ENCODE measurements at regions not wholly inside any gene's neighbourhood (a gene's known extent, or its start where the extent isn't known, plus 50 kb on each side); places are given as distances from the start of the nearest gene placed in this dataset.
A peak's percentile ranks its signal among the peaks of the same experiment; 100 is the strongest.

DNA sequence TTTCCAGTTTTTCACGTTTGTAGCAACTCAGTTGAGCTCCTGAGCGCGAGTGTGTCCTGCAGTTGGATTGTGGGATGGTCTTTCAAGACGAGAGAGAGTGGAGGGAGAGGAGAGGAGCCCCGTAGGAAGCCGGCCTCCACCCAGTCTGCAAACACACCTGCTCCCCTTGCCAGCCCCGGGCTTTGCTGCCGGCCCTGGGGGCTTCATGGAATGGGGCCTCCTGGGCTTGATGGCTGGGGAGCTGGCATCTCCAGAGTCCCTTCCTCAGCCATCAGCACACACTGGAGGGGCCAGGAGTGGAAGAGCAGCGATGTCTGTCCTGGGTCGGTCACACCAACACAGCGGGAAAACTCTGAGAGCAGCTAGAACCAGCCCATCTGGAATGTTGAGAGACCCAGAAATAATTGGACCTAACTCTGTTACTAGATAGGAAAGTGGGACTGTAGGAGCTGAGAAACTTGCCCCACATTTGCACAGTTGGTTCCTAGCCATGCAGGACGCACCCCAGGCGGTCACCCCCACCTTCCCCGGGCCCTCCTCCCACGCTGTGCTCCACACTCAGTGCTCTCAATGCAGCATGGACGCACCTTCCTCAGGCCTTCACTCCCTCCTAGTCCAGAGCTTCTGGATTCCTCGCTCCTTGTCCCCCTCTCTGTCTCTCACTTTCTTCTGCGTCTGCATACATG is 69.6 kb downstream of the PTGR3 start:
- no peak overlapping the region for H3K4me3 ChIP-seq (ENCODE audit: insufficient read depth, low read length)
- H3K79me2 ChIP-seq (ENCODE audit: insufficient read depth, low read length), result no peaks in the 10 kb centered on the region
- H3K36me3 ChIP-seq (ENCODE audit: insufficient read depth, low read length), result no peaks in the 10 kb centered on the region
- H3K4me1 ChIP-seq (ENCODE audit: insufficient read depth, low read length), result no peaks in the 10 kb centered on the region
- no peak overlapping the region for H3K4me2 ChIP-seq (ENCODE audit: insufficient read depth, low read length)
- peak; percentile 5 for DNase-seq (ENCODE audit: insufficient read length, low spot score, missing footprints)
- TF ChIP-seq, protein P1, sequence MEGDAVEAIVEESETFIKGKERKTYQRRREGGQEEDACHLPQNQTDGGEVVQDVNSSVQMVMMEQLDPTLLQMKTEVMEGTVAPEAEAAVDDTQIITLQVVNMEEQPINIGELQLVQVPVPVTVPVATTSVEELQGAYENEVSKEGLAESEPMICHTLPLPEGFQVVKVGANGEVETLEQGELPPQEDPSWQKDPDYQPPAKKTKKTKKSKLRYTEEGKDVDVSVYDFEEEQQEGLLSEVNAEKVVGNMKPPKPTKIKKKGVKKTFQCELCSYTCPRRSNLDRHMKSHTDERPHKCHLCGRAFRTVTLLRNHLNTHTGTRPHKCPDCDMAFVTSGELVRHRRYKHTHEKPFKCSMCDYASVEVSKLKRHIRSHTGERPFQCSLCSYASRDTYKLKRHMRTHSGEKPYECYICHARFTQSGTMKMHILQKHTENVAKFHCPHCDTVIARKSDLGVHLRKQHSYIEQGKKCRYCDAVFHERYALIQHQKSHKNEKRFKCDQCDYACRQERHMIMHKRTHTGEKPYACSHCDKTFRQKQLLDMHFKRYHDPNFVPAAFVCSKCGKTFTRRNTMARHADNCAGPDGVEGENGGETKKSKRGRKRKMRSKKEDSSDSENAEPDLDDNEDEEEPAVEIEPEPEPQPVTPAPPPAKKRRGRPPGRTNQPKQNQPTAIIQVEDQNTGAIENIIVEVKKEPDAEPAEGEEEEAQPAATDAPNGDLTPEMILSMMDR (IDR thresholded peaks at IDR 0.05; ENCODE audit: extremely low read depth, low read depth, low read length), result no peak
- no peak overlapping the region for H2AFZ ChIP-seq (ENCODE audit: low read length)
- H4K20me1 ChIP-seq (ENCODE audit: insufficient read depth, low read length), result no peaks in the 10 kb centered on the region
- H3K9me3 ChIP-seq (ENCODE audit: low read depth, low read length), result no peaks in the 10 kb centered on the region
- H3K27ac ChIP-seq (ENCODE audit: low read depth, low read length), result no peak overlapping the region
- H3K27me3 ChIP-seq (ENCODE audit: insufficient read depth, low read length), result peaks cover 10% of the 10 kb centered on the region

DNA sequence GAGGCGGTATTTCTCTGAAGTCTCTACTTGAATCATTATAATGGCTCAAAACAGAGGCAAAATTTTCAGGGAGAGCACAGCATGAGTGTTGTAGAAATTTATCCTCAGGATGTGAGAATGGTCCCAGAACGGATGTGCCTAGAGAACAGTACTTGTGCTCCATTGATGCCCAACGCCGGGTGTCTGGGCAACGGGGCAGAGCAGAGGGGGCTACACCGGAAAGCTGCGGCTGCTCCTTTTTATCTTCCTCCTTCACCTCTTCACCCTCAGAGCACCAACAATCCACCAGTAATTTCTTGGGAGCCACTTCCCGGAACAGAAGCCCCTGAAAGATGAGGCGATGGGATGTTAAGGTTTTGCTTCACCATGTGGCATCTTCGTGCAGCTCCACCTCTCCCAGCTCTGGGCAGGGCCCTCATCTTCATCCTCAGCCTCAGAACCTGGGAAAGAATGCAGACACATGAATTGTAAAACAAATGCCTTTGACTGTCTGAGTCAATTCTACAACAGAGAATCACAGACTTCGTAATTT is 71.5 kb downstream of the PTGR3 start:
- H3K4me1 ChIP-seq (ENCODE audit: insufficient read depth, low read length), result no peaks in the 10 kb centered on the region
- H2AFZ ChIP-seq (ENCODE audit: low read length), result no peak overlapping the region
- TF ChIP-seq, protein P1 (IDR thresholded peaks at IDR 0.05; ENCODE audit: extremely low read depth, low read depth, low read length), result no peak

DNA sequence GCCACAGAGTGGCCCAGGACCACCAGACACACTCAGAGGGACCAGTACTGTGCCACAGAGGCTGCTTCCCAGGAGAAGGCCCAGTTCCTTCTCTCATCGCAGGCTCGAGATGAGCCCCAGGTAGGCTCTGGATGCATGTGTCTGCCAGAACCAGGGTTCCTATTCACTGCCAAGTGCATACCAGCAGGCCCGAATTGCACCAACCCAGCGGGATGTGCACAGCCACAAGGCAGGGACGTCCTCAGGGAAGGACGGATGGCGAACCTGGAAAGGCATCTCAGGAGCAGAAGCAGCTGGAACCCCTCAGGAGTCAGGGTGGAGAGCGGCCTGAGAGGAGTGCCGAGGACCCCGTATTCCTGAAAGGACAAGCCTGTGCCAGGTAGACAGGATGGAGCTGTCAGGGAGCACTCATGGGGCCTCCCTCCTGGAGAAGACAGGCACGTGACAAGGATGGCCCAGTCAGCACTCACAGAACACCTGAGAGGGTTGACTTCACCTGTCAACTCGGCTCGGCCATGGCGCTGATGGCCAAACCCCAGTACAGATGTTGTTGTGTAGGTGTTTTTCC is 73.7 kb downstream of the PTGR3 start:
- Histone ChIP-seq H2AFZ (ENCODE audit: low read length) (no peak overlapping the region), H4K20me1 (ENCODE audit: insufficient read depth, low read length) (no peaks in the 10 kb centered on the region), H3K4me1 (ENCODE audit: insufficient read depth, low read length) (peaks cover 18% of the 10 kb centered on the region), H3K27me3 (ENCODE audit: insufficient read depth, low read length) (peaks cover 24% of the 10 kb centered on the region), H3K4me2 (ENCODE audit: insufficient read depth, low read length) (no peak overlapping the region), H3K27ac (ENCODE audit: low read depth, low read length) (no peak overlapping the region), H3K36me3 (ENCODE audit: insufficient read depth, low read length) (no peaks in the 10 kb centered on the region), H3K4me3 (ENCODE audit: insufficient read depth, low read length) (no peak overlapping the region), H3K9me3 (ENCODE audit: low read depth, low read length) (no peaks in the 10 kb centered on the region), H3K79me2 (ENCODE audit: insufficient read depth, low read length) (no peaks in the 10 kb centered on the region)
- peak; percentile 35 for DNase-seq (ENCODE audit: insufficient read length, low spot score, missing footprints)
- TF ChIP-seq, protein P1 (IDR thresholded peaks at IDR 0.05; ENCODE audit: extremely low read depth, low read depth, low read length), result no peak

More for the DNA sequence above, 71.5 kb downstream of the PTGR3 start:
- Histone ChIP-seq H3K9me3 (ENCODE audit: low read depth, low read length) (no peaks in the 10 kb centered on the region), H3K36me3 (ENCODE audit: insufficient read depth, low read length) (no peaks in the 10 kb centered on the region), H3K4me2 (ENCODE audit: insufficient read depth, low read length) (no peak overlapping the region), H3K27me3 (ENCODE audit: insufficient read depth, low read length) (peaks cover 23% of the 10 kb centered on the region), H3K79me2 (ENCODE audit: insufficient read depth, low read length) (no peaks in the 10 kb centered on the region), H3K27ac (ENCODE audit: low read depth, low read length) (no peak overlapping the region), H3K4me3 (ENCODE audit: insufficient read depth, low read length) (no peak overlapping the region), H4K20me1 (ENCODE audit: insufficient read depth, low read length) (no peaks in the 10 kb centered on the region)
- peak; percentile 22 for DNase-seq (ENCODE audit: insufficient read length, low spot score, missing footprints)

DNA sequence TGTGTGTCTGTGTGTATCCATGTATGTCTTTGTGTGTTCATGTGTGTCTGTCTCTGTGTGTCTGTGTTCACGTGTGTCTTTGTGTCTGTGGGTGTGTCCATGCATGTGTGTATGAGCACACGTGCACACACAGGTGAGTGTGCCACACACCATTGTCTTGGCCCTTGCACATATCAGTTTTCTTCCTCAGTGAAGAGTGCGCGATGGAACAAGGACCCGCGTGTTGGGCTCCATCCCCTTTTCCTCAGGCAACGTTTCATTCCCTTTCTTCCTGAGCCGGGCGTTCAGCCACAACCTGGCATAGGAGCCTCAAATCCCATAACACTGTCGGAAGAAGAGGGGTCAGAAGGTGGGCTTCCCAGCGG is 74.3 kb downstream of the PTGR3 start:
- DNase-seq (ENCODE audit: insufficient read length, low spot score, missing footprints), result peak; percentile 3
- no peaks in the 10 kb centered on the region for H3K36me3 ChIP-seq (ENCODE audit: insufficient read depth, low read length)
- no peaks in the 10 kb centered on the region for H3K9me3 ChIP-seq (ENCODE audit: low read depth, low read length)
- H3K79me2 ChIP-seq (ENCODE audit: insufficient read depth, low read length), result no peaks in the 10 kb centered on the region
- no peaks in the 10 kb centered on the region for H4K20me1 ChIP-seq (ENCODE audit: insufficient read depth, low read length)
- H3K4me2 ChIP-seq (ENCODE audit: insufficient read depth, low read length), result no peak overlapping the region
- H3K27me3 ChIP-seq (ENCODE audit: insufficient read depth, low read length), result peaks cover 24% of the 10 kb centered on the region
- TF ChIP-seq, protein P1 (IDR thresholded peaks at IDR 0.05; ENCODE audit: extremely low read depth, low read depth, low read length), result no peak
- H2AFZ ChIP-seq (ENCODE audit: low read length), result no peak overlapping the region
- H3K4me3 ChIP-seq (ENCODE audit: insufficient read depth, low read length), result no peak overlapping the region
- H3K27ac ChIP-seq (ENCODE audit: low read depth, low read length), result no peak overlapping the region
- H3K4me1 ChIP-seq (ENCODE audit: insufficient read depth, low read length), result peaks cover 18% of the 10 kb centered on the region
